Mucosa of descending colon (tissue), 3 donors: ENCODE measurements at regions not wholly inside any gene's neighbourhood (a gene's known extent, or its start where the extent isn't known, plus 50 kb on each side); places are given as distances from the start of the nearest gene placed in this dataset.
"Not testable (repeated sequence)": the region's sequence is repeated elsewhere in the genome, so short reads cannot be mapped to it uniquely, and the experiment has no call there.

Experiments
- ATAC-seq: fragments of 200-7000 bp; cut with Tn5 transposase; one replicate; pipeline ENCODE4 v1.9.1; 2020; ENCODE audit warnings: mild to moderate bottlenecking, moderate library complexity
- DNase-seq, 3 donors: peaks; one replicate each; pipeline ENCODE4 v3.0.0-alpha.2; 2020
- H3K36me3 ChIP-seq: fragments of 200-600 bp; one replicate; pipeline ENCODE4 v1.8.0; 2021; ENCODE audit warnings: low read depth, mild to moderate bottlenecking
- H3K4me1 ChIP-seq: fragments of 200-600 bp; one replicate; pipeline ENCODE4 v1.8.0; 2021; ENCODE audit warnings: low read depth, mild to moderate bottlenecking
- H3K4me3 ChIP-seq: fragments of 200-600 bp; one replicate; pipeline ENCODE4 v1.8.0; 2021; ENCODE audit warnings: mild to moderate bottlenecking
- H3K9me3 ChIP-seq: fragments of 200-600 bp; one replicate; pipeline ENCODE4 v1.8.0; 2021; ENCODE audit warnings: mild to moderate bottlenecking
- intact Hi-C, 2 donors: fragments of 100-400 bp; cut with DNase I in 1 of 2; cut with micrococcal nuclease in 1 of 2; formaldehyde crosslinking; loops; one replicate each; pipeline versions ENCODE4 v1.11.0 to v1.11.1; 2022; cut with DNase I, micrococcal nuclease
- TF ChIP-seq, protein P1 (sequence below): fragments of 200-600 bp; IDR thresholded peaks from one replicate; pipeline ENCODE4 v1.8.0; 2022; ENCODE audit warnings: antibody characterized with exemption, mild to moderate bottlenecking
- donor health status: DM: no; HTN: no; CAD: no; lungs with moderate emphysema.
- donor health status: DM: no; HTN: no; CAD: no.
- donor health status: DM: no; HTN: yes; CAD: no.

DNA sequence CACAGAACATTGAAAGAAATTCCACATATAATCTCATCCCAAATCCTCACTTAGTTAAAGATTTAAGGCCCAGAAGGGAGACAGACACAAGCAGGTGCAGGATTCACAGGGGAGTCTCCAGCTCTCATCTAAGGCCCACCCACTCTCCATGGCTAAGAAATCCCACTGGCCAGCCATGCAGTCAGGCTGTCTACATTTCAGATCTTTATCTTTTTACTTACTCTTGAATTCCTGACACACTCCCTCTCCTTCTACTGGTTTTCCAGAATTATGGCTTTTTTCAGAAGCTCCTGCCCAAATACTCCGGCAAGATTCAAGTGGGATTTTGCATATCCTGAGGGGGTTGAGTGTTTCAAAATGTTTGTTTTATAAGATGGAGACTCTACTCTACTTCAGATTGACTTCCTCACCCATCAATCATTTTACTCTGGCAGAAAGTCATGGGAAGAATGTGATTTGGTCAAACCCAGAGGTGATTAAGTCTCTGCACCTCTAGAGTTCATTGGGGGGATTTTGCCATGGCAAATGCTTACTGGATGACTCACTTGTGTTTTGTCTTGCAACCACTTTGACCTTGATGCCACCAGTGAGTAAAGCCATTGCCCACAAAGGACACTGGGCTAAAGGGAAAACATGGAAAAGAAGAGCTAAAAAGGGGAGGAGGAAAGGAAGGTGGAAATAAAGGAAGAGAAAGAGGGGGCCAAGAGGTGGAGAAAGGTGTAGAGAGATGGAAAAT is 688.8 kb upstream of the SALL1 start:
- Histone ChIP-seq H3K9me3 (no peaks in the 10 kb centered on the region), H3K36me3 (no peaks in the 10 kb centered on the region), H3K4me1 (no peaks in the 10 kb centered on the region), H3K4me3 (no peak overlapping the region)
- intact Hi-C loops = no loop called here
- no peak for ATAC-seq
- TF ChIP-seq, protein P1, sequence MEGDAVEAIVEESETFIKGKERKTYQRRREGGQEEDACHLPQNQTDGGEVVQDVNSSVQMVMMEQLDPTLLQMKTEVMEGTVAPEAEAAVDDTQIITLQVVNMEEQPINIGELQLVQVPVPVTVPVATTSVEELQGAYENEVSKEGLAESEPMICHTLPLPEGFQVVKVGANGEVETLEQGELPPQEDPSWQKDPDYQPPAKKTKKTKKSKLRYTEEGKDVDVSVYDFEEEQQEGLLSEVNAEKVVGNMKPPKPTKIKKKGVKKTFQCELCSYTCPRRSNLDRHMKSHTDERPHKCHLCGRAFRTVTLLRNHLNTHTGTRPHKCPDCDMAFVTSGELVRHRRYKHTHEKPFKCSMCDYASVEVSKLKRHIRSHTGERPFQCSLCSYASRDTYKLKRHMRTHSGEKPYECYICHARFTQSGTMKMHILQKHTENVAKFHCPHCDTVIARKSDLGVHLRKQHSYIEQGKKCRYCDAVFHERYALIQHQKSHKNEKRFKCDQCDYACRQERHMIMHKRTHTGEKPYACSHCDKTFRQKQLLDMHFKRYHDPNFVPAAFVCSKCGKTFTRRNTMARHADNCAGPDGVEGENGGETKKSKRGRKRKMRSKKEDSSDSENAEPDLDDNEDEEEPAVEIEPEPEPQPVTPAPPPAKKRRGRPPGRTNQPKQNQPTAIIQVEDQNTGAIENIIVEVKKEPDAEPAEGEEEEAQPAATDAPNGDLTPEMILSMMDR = no peak
- DNase-seq = no peak

DNA sequence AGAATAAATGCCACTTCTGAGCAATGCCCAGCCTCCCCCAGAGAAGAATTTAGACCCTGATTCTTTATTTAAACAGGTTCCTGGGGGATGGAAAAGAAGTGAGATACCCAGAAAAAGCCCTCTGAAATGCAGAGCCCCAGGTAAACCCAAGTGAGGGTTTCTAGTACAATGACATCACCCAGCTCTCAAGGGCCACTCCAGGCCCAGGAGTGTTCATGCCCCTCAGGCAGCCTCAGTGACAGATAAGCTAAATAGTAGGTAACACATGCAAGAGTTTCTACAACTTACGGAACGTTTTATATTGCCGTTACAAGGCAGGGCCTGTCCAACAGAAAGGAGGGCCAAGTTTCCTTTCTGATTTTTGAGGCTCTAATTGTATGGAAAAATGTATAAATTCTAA is 683.7 kb upstream of the SALL1 start:
- TF ChIP-seq, protein P1 = no peak
- DNase-seq (no peak), ATAC-seq (no peak)
- Histone ChIP-seq H3K4me1 (no peaks in the 10 kb centered on the region), H3K9me3 (no peaks in the 10 kb centered on the region), H3K36me3 (no peaks in the 10 kb centered on the region), H3K4me3 (no peak overlapping the region)
- intact Hi-C loops = no loop called here

DNA sequence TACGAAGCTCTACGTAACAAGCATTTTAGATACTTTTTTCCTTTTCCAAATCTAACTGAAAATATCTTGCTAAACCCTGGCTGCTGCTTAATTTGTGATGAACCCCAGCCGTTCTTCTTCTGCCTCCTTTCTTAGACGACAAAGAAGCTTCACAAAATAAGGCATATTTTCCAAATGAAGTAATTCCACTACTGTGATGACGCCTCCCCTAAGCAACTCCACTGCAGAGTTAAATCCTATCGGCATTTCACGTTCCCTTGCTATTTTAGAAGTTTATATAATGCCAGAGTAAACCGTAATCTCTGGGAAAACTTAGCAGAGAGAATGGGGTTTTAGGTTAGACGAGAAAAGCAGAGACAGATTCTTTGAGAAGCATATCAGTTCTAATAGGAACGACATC is 683.1 kb upstream of the SALL1 start:
- H3K36me3 ChIP-seq = no peaks in the 10 kb centered on the region
- H3K4me1 ChIP-seq = no peaks in the 10 kb centered on the region
- no peak overlapping the region for H3K4me3 ChIP-seq
- ATAC-seq = no peak
- no peaks in the 10 kb centered on the region for H3K9me3 ChIP-seq
- DNase-seq = peak in 1 of 3 donors; percentile 17
- intact Hi-C loops = no loop called here
- TF ChIP-seq, protein P1 = no peak

DNA sequence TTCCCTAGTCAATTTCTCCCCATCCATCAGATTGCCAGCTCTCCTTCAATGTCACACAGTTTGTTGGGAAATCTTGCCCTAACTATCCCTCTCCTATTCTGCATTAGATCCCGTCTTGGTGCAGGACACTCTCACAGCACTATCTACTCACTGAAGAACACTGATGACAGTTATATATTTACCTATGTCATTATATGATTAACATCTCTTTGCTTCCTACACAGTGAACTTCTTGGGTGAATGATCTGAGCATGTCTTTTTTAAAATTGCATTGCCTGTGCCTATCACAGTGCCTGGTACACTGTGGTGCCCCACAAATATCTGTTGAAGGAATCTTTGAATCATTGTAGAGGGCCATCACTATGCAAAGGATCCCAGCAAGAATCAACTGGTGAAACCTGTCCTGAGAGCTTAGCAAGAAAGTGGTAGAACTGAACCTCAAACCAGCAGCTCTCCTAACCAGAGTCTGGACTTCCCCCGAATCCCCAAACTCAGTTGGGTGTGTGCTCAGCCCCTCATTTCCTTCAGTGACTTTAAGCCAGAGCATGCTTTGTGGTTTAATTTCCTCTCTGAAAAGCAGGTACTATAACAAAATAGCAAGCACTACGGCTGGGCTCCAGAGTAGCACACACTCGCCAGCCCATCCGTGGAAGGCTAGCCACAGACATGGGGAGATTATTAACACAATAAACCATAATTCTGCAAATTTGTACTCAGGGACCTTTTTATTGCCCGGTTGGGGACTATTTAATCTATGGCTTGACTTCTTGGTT is 680.7 kb upstream of the SALL1 start:
- no peaks in the 10 kb centered on the region for H3K4me1 ChIP-seq
- intact Hi-C loops = no loop called here
- no peak for DNase-seq
- no peaks in the 10 kb centered on the region for H3K36me3 ChIP-seq
- H3K9me3 ChIP-seq = no peaks in the 10 kb centered on the region
- TF ChIP-seq, protein P1 = no peak
- no peak overlapping the region for H3K4me3 ChIP-seq
- no peak for ATAC-seq

DNA sequence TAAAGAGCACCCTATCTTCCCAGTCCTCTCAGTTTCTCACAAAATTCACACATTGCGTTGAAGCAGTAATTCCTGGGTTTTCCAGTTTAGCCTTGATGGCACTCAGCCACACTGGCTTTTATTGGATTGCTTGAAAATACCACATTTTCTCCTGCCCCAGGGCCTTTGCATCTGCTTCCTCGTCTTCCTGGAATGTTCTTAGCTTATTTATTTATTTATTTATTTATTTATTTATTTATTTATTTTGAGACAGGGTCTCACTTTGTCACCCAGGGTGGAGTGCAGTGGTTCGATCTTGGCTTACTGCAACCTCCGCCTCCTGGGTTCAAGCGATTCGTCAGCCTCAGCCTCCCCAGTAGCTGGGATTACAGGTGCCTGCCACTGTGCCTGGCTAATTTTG is 680.0 kb upstream of the SALL1 start:
- H3K9me3 ChIP-seq, ATAC-seq, H3K4me1 ChIP-seq, DNase-seq, H3K4me3 ChIP-seq, H3K36me3 ChIP-seq, intact Hi-C loops: not testable (repeated sequence)

DNA sequence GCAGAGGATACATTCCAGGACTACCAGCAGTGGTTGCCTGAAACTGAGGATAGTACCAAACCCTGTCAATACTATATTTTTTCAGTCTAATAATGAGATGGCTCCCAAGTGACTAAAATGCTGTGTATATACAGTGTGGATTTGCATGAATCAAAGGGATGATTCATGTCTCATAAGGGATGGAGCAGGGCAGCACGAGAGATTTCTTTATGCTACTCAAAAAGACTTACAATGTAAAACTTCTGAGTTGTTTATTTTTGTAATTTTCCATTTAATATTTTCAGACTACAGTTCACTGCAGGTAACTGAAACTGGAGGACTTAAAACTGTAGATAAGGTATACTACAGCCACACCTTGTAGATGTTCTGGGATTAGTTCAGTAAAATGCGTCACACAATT is 674.7 kb upstream of the SALL1 start:
- Histone ChIP-seq H3K4me3 (no peak overlapping the region), H3K9me3 (no peaks in the 10 kb centered on the region), H3K36me3 (no peaks in the 10 kb centered on the region), H3K4me1 (no peaks in the 10 kb centered on the region)
- DNase-seq = no peak
- no peak for ATAC-seq
- TF ChIP-seq, protein P1 = no peak
- intact Hi-C loops = no loop called here
